H1 (cell line): ENCODE measurements at regions not wholly inside any gene's neighbourhood (a gene's known extent, or its start where the extent isn't known, plus 50 kb on each side); places are given as distances from the start of the nearest gene placed in this dataset.

Experiments used
- CTCF ChIA-PET: fragments of 300-600 bp; sonication (Branson Sonifier 250); formaldehyde crosslinking; loops from one replicate; lab custom pipeline; 2021; ENCODE audit not compliant: partially characterized antibody; lab: Charles Lee
- POLR2A ChIA-PET: fragments of 300-600 bp; sonication (Branson Sonifier 250); formaldehyde crosslinking; loops from one replicate; lab custom pipeline; 2021; ENCODE audit warnings: inconsistent platforms; ENCODE audit not compliant: partially characterized antibody; lab: Charles Lee
- DNase-seq, 2 experiments: peaks; one replicate each; pipeline versions ENCODE4 v3.0.0 to v3.0.0-alpha.2; 2010 to 2022; ENCODE audit warnings: low spot score in 2 of 2, low read depth in 1 of 2, mixed read lengths in 1 of 2
- FAIRE-seq: peaks from 2 replicates; lab custom pipeline; 2011; peaks lifted over from hg19 to GRCh38; lab: Jason Lieb, UNC
- H2AFZ ChIP-seq: 2 replicates; pipeline ENCODE4 v1.8.1; 2012; ENCODE audit warnings: low read length, inconsistent platforms
- H2AK5ac ChIP-seq: 2 replicates; pipeline ENCODE4 v1.6.1; 2013; ENCODE audit warnings: low read depth, low read length
- H2BK120ac ChIP-seq: replicated peaks from 2 replicates; pipeline ENCODE3; 2013; ENCODE audit warnings: low read depth, low read length, inconsistent platforms
- H2BK12ac ChIP-seq: 2 replicates; pipeline ENCODE4 v1.6.1; 2013; ENCODE audit warnings: low read depth, low read length
- H2BK15ac ChIP-seq: 2 replicates; pipeline ENCODE4 v1.6.1; 2013; ENCODE audit warnings: low read length
- H2BK20ac ChIP-seq: 2 replicates; pipeline ENCODE4 v1.6.1; 2013; ENCODE audit warnings: low read length
- H2BK5ac ChIP-seq: 2 replicates; pipeline ENCODE4 v1.6.1; 2013; ENCODE audit warnings: low read depth, low read length
- H3K14ac ChIP-seq: 2 replicates; pipeline ENCODE4 v1.6.1; 2013; ENCODE audit warnings: inconsistent platforms; ENCODE audit not compliant: insufficient read length
- H3K18ac ChIP-seq: 2 replicates; pipeline ENCODE4 v1.6.1; 2013; ENCODE audit warnings: low read length; ENCODE audit errors: extremely low read depth
- H3K23ac ChIP-seq: 2 replicates; pipeline ENCODE4 v1.6.1; 2013; ENCODE audit warnings: inconsistent platforms; ENCODE audit not compliant: insufficient read length
- H3K23me2 ChIP-seq: 2 replicates; pipeline ENCODE4 v1.6.1; 2013; ENCODE audit warnings: low read depth, low read length
- H3K27ac ChIP-seq: 2 replicates; pipeline ENCODE4 v1.6.1; 2011; ENCODE audit warnings: low read depth, low read length, inconsistent platforms
- H3K27me3 ChIP-seq, 4 experiments: replicated peaks in 1 of 4; 1 replicate in 1 of 4; 2 replicates in 3 of 4; pipeline versions ENCODE4 v1.6.1 to v1.8.1; 2011 to 2013; ENCODE audit warnings: low read length in 3 of 4, mild to moderate bottlenecking in 3 of 4, inconsistent platforms in 2 of 4, mixed read lengths in 2 of 4, moderate library complexity in 1 of 4; ENCODE audit not compliant: control insufficient read depth in 3 of 4, insufficient read depth in 3 of 4; ENCODE audit errors: extremely low read depth in 1 of 4
- H3K36me3 ChIP-seq, 4 experiments: 2 replicates each; pipeline versions ENCODE4 v1.6.1 to v1.8.1; 2011 to 2013; ENCODE audit warnings: mild to moderate bottlenecking in 4 of 4, low read length in 3 of 4, moderate library complexity in 2 of 4, control low read depth in 1 of 4, inconsistent platforms in 1 of 4; ENCODE audit not compliant: insufficient read depth in 4 of 4, control insufficient read depth in 2 of 4
- H3K4ac ChIP-seq: replicated peaks from 2 replicates; pipeline ENCODE3; 2013; ENCODE audit warnings: low read length, low read depth, mixed read lengths, inconsistent platforms; ENCODE audit not compliant: insufficient read length
- H3K4me1 ChIP-seq, 4 experiments: replicated peaks in 1 of 4; 1 replicate in 1 of 4; 2 replicates in 3 of 4; pipeline versions ENCODE4 v1.6.1 to v1.8.1; 2011 to 2013; ENCODE audit warnings: low read length in 3 of 4, inconsistent platforms in 2 of 4, mixed read lengths in 1 of 4; ENCODE audit not compliant: insufficient read depth in 4 of 4, control insufficient read depth in 3 of 4
- H3K4me2 ChIP-seq, 2 experiments: 2 replicates each; pipeline versions ENCODE4 v1.6.1 to v1.8.1; 2011 to 2013; ENCODE audit warnings: low read depth in 2 of 2, low read length in 2 of 2, control low read depth in 1 of 2, inconsistent platforms in 1 of 2, mild to moderate bottlenecking in 1 of 2; ENCODE audit not compliant: insufficient read depth in 1 of 2
- H3K4me3 ChIP-seq, 4 experiments: fragments of 200-600, 300-600 bp in 1 of 4; sonication (generic), shearing (Covaris generic), sonication (Bioruptor Twin) in 1 of 4; 2 replicates each; pipeline versions ENCODE4 v1.5.1 to v1.8.1; 2011 to 2016; ENCODE audit warnings: low read length in 4 of 4, low read depth in 3 of 4, control low read depth in 2 of 4, inconsistent platforms in 2 of 4, mild to moderate bottlenecking in 2 of 4, mixed read lengths in 1 of 4, moderate library complexity in 1 of 4; ENCODE audit not compliant: insufficient read depth in 2 of 4; ENCODE audit errors: extremely low read depth in 1 of 4
- H3K56ac ChIP-seq: replicated peaks from 2 replicates; pipeline ENCODE3; 2013; ENCODE audit warnings: low read depth, mild to moderate bottlenecking, mixed read lengths, low read length, inconsistent platforms; ENCODE audit not compliant: insufficient read length
- H3K79me1 ChIP-seq: 2 replicates; pipeline ENCODE4 v1.6.1; 2013; ENCODE audit warnings: low read depth, low read length, control low read depth
- H3K79me2 ChIP-seq, 2 experiments: 2 replicates each; pipeline versions ENCODE4 v1.6.1 to v1.8.1; 2012 to 2013; ENCODE audit warnings: low read length in 2 of 2, mild to moderate bottlenecking in 2 of 2, inconsistent platforms in 1 of 2; ENCODE audit not compliant: insufficient read depth in 2 of 2, control insufficient read depth in 1 of 2
- H3K9ac ChIP-seq, 4 experiments: replicated peaks in 1 of 4; 1 replicate in 1 of 4; 2 replicates in 3 of 4; pipeline versions ENCODE4 v1.6.1 to v1.8.1; 2011 to 2013; ENCODE audit warnings: low read depth in 3 of 4, low read length in 3 of 4, control low read depth in 2 of 4, mild to moderate bottlenecking in 2 of 4, moderate library complexity in 2 of 4, inconsistent platforms in 1 of 4; ENCODE audit errors: extremely low read depth in 1 of 4
- H3K9me3 ChIP-seq, 2 experiments: 2 replicates each; pipeline versions ENCODE4 v1.6.1 to v1.8.1; 2012 to 2013; ENCODE audit warnings: mild to moderate bottlenecking in 2 of 2, moderate library complexity in 2 of 2, control low read depth in 1 of 2, inconsistent platforms in 1 of 2, low read depth in 1 of 2, low read length in 1 of 2, mixed read lengths in 1 of 2; ENCODE audit not compliant: insufficient read depth in 2 of 2
- H4K20me1 ChIP-seq, 2 experiments: replicated peaks in 1 of 2; 2 replicates each; pipeline versions ENCODE3 to v1.8.1; 2011 to 2013; ENCODE audit warnings: inconsistent platforms in 2 of 2, low read length in 2 of 2, mild to moderate bottlenecking in 1 of 2; ENCODE audit not compliant: insufficient read depth in 2 of 2, control insufficient read depth in 1 of 2
- H4K5ac ChIP-seq: 2 replicates; pipeline ENCODE4 v1.6.1; 2013; ENCODE audit warnings: low read length, low read depth, mixed read lengths, inconsistent platforms; ENCODE audit not compliant: insufficient read length
- H4K8ac ChIP-seq: 2 replicates; pipeline ENCODE4 v1.8.0; 2013; ENCODE audit warnings: mild to moderate bottlenecking, moderate library complexity, low read length, inconsistent platforms; ENCODE audit not compliant: insufficient read depth; ENCODE audit errors: extremely low read depth
- H4K91ac ChIP-seq: replicated peaks from 2 replicates; pipeline ENCODE3; 2013; ENCODE audit warnings: low read length, mixed read lengths, inconsistent platforms; ENCODE audit not compliant: insufficient read length
- ASH2L ChIP-seq: fragments of 200-600, 300-600 bp; sonication (generic); IDR thresholded peaks from one replicate; pipeline ENCODE4 v1.7.1; 2017; ENCODE audit warnings: low read length
- CREB1 ChIP-seq: IDR thresholded peaks from 2 replicates; pipeline ENCODE4 v1.6.1; 2012; ENCODE audit warnings: inconsistent platforms
- KDM1A ChIP-seq: fragments of 200-600, 300-600 bp; sonication (generic); IDR thresholded peaks from 2 replicates; pipeline ENCODE4 v1.7.1; 2016; ENCODE audit warnings: mild to moderate bottlenecking, low read length, borderline replicate concordance
- KDM4A ChIP-seq: IDR thresholded peaks from one replicate; pipeline ENCODE4 v1.7.1; 2012; ENCODE audit warnings: low read depth, mild to moderate bottlenecking, moderate library complexity, low read length, inconsistent platforms; ENCODE audit not compliant: severe bottlenecking
- KDM5A ChIP-seq: fragments of 200-600 bp; IDR thresholded peaks from 2 replicates; pipeline ENCODE4 v1.7.1; 2012; ENCODE audit warnings: mild to moderate bottlenecking, low read length, inconsistent platforms, mixed read lengths
- POLR2A ChIP-seq, 2 experiments: IDR thresholded peaks; 1 replicate in 1 of 2; 2 replicates in 1 of 2; pipeline ENCODE4 v1.6.1; 2011; ENCODE audit warnings: low read depth in 2 of 2, low read length in 2 of 2, mild to moderate bottlenecking in 2 of 2; ENCODE audit errors: control extremely low read depth in 1 of 2
- RBBP5 ChIP-seq: IDR thresholded peaks from 2 replicates; pipeline ENCODE4 v1.7.1; 2012; ENCODE audit warnings: low read depth, mild to moderate bottlenecking, inconsistent platforms, low read length, moderate library complexity, borderline replicate concordance
- SAP30 ChIP-seq: fragments of 300-600 bp; sonication (generic); IDR thresholded peaks from 2 replicates; pipeline ENCODE4 v1.7.1; 2012; ENCODE audit warnings: low read length, moderate library complexity, mild to moderate bottlenecking, inconsistent platforms; ENCODE audit not compliant: insufficient read depth, insufficient replicate concordance
- SIN3A ChIP-seq, 2 experiments: IDR thresholded peaks in 1 of 2; conservative IDR thresholded peaks in 1 of 2; 2 replicates each; pipeline ENCODE4 v1.6.1; 2011 to 2012; ENCODE audit warnings: low read length in 2 of 2, improper control_type of control experiment in 1 of 2, low read depth in 1 of 2, mild to moderate bottlenecking in 1 of 2
- SIX5 ChIP-seq: IDR thresholded peaks from 2 replicates; pipeline ENCODE4 v1.6.1; 2011; ENCODE audit warnings: mild to moderate bottlenecking, low read depth, low read length
- SP1 ChIP-seq: IDR thresholded peaks from 2 replicates; pipeline ENCODE4 v1.6.1; 2011; ENCODE audit warnings: low read depth, low read length
- YY1 ChIP-seq: IDR thresholded peaks from 2 replicates; pipeline ENCODE4 v1.6.1; 2011; ENCODE audit warnings: low read depth, mild to moderate bottlenecking, low read length
- WGBS, 2 experiments: shearing (Covaris generic) in 1 of 2; methylation state at CpG; one replicate each; pipeline versions ENCODE4 v1.1.6 to v1.1.7; 2013 to 2015; ENCODE audit warnings: low lambda C conversion rate in 2 of 2, mixed read lengths in 2 of 2, inconsistent platforms in 1 of 2, low coverage in 1 of 2, missing lambda C conversion rate in 1 of 2; ENCODE audit not compliant: insufficient replicate concordance in 2 of 2, insufficient coverage in 1 of 2, insufficient read length in 1 of 2; ENCODE audit errors: extremely low coverage in 1 of 2, missing lambda C conversion rate in 1 of 2; 5-methylcytosine and 5-hydroxymethylcytosine counted together
- TF ChIP-seq, protein P1 (sequence below): IDR thresholded peaks from 2 replicates; pipeline ENCODE4 v1.6.1; 2012; ENCODE audit warnings: low read length, inconsistent platforms
- TF ChIP-seq, protein P2 (sequence below): IDR thresholded peaks from 2 replicates; pipeline ENCODE4 v1.6.1; 2012; ENCODE audit warnings: inconsistent platforms

DNA sequence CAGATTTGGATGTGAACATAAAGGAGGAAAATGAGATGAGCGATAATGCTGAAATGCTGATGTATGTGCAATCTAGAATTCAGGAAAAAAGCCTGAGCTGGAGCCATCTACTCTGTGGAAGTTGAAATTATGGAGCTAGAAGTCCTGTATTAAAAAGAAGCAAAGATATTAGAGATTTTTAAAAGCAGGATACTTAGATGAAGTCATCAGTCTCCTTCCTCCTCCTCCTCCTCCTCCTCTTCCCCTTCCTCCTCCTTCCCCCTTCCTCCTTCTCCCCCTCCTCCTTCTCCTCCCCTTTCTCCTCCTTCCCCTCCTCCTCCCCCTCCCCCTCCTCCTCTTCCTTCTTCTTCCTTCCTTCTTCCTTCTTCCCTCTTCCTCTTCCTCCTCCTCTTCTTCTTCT is 823.8 kb upstream of the CA10 start:
- CTCF ChIA-PET: no interaction called here
- DNase-seq (no peak), FAIRE-seq (no peak)
- no peak overlapping the region for H3K18ac ChIP-seq
- no peak overlapping the region for H2BK20ac ChIP-seq
- H2AK5ac ChIP-seq: no peak overlapping the region
- no peak overlapping the region for H3K23ac ChIP-seq
- no peaks in the 10 kb centered on the region for H3K79me2 ChIP-seq
- H3K4me2 ChIP-seq: no peak overlapping the region
- WGBS, 2 experiments: 95% methylated on average over 1 of the region's 1 CpG; no CpG with 5 or more reads in 1 of the 2 experiments
- POLR2A ChIA-PET: no interaction called here
- H3K56ac ChIP-seq: no peak overlapping the region
- no peaks in the 10 kb centered on the region; a peak in 1 of 8 replicates for H3K36me3 ChIP-seq
- no peak overlapping the region for H2BK120ac ChIP-seq
- no peak overlapping the region for H2BK5ac ChIP-seq
- H4K20me1 ChIP-seq: no peaks in the 10 kb centered on the region
- H3K4ac ChIP-seq: no peak overlapping the region
- H3K14ac ChIP-seq: no peak overlapping the region
- H3K27me3 ChIP-seq: no peaks in the 10 kb centered on the region
- H4K8ac ChIP-seq: no peak overlapping the region
- H3K4me3 ChIP-seq: no peak overlapping the region
- no peak overlapping the region for H3K27ac ChIP-seq
- H4K91ac ChIP-seq: no peak overlapping the region
- H3K23me2 ChIP-seq: no peaks in the 10 kb centered on the region
- H3K79me1 ChIP-seq: no peaks in the 10 kb centered on the region
- no peaks in the 10 kb centered on the region for H3K9me3 ChIP-seq
- H2BK15ac ChIP-seq: no peak overlapping the region
- H4K5ac ChIP-seq: no peak overlapping the region
- no peak overlapping the region for H2BK12ac ChIP-seq
- no peak overlapping the region for H2AFZ ChIP-seq
- H3K9ac ChIP-seq: no peak overlapping the region
- no peaks in the 10 kb centered on the region for H3K4me1 ChIP-seq
- TF ChIP-seq KDM1A: no peak
- TF ChIP-seq, protein P1, sequence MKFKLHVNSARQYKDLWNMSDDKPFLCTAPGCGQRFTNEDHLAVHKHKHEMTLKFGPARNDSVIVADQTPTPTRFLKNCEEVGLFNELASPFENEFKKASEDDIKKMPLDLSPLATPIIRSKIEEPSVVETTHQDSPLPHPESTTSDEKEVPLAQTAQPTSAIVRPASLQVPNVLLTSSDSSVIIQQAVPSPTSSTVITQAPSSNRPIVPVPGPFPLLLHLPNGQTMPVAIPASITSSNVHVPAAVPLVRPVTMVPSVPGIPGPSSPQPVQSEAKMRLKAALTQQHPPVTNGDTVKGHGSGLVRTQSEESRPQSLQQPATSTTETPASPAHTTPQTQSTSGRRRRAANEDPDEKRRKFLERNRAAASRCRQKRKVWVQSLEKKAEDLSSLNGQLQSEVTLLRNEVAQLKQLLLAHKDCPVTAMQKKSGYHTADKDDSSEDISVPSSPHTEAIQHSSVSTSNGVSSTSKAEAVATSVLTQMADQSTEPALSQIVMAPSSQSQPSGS: no peak
- TF ChIP-seq CREB1: no peak
- no peak for TF ChIP-seq ASH2L
- no peak for TF ChIP-seq SP1
- TF ChIP-seq YY1: no peak
- no peak for TF ChIP-seq SIX5
- TF ChIP-seq KDM5A: no peak
- TF ChIP-seq SIN3A (conservative IDR thresholded peaks at IDR 0.05 in 1 of 2, IDR thresholded peaks at IDR 0.05 in 1 of 2; ENCODE audit: low read depth in 1 of 2, low read length in 2 of 2): no peak
- no peak for TF ChIP-seq POLR2A (IDR thresholded peaks at IDR 0.05; ENCODE audit: control extremely low read depth in 1 of 2, low read depth in 2 of 2, low read length in 2 of 2)
- no peak for TF ChIP-seq KDM4A
- no peak for TF ChIP-seq RBBP5
- no peak for TF ChIP-seq SAP30
- TF ChIP-seq, protein P2, sequence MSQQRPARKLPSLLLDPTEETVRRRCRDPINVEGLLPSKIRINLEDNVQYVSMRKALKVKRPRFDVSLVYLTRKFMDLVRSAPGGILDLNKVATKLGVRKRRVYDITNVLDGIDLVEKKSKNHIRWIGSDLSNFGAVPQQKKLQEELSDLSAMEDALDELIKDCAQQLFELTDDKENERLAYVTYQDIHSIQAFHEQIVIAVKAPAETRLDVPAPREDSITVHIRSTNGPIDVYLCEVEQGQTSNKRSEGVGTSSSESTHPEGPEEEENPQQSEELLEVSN: no peak
